Panc1 (cell line): ENCODE measurements at regions not wholly inside any gene's neighbourhood (a gene's known extent, or its start where the extent isn't known, plus 50 kb on each side); places are given as distances from the start of the nearest gene placed in this dataset.

Experiments
- SIN3A ChIP-seq: IDR thresholded peaks from 2 replicates; pipeline ENCODE4 v1.6.1; 2012; ENCODE audit warnings: low read depth, mild to moderate bottlenecking, low read length, moderate library complexity, borderline replicate concordance; ENCODE audit not compliant: insufficient read depth
- TF ChIP-seq, protein P1 (sequence below): fragments of 450-650 bp; IDR thresholded peaks from 2 replicates; pipeline ENCODE4 v1.5.1; 2017; ENCODE audit warnings: mild to moderate bottlenecking

DNA sequence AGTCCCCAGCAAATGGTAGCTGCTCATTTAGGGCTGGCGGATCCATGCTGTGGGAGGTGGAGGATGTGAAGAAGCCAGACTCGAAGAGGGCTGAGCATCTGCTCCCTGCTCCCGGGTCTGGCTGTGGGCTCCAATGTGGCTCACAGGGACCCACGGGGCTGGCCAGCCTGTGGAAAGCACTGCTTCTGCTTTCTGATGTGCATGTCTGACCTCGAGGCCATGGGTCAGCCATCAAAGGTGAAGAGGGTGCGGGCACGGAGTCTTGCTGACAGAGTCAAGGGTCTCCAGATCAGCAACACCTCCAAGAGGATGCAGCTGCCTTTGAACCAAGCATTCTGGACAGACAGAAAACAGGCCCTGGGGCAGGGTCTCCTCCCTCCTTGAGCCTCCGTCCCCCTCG, 178.2 kb downstream of the INHBB start:
- TF ChIP-seq, protein P1, sequence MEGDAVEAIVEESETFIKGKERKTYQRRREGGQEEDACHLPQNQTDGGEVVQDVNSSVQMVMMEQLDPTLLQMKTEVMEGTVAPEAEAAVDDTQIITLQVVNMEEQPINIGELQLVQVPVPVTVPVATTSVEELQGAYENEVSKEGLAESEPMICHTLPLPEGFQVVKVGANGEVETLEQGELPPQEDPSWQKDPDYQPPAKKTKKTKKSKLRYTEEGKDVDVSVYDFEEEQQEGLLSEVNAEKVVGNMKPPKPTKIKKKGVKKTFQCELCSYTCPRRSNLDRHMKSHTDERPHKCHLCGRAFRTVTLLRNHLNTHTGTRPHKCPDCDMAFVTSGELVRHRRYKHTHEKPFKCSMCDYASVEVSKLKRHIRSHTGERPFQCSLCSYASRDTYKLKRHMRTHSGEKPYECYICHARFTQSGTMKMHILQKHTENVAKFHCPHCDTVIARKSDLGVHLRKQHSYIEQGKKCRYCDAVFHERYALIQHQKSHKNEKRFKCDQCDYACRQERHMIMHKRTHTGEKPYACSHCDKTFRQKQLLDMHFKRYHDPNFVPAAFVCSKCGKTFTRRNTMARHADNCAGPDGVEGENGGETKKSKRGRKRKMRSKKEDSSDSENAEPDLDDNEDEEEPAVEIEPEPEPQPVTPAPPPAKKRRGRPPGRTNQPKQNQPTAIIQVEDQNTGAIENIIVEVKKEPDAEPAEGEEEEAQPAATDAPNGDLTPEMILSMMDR = no peak
- no peak for TF ChIP-seq SIN3A
